NB4 (cell line): ENCODE measurements at regions not wholly inside any gene's neighbourhood (a gene's known extent, or its start where the extent isn't known, plus 50 kb on each side); places are given as distances from the start of the nearest gene placed in this dataset.

Source experiments
- CTCF ChIP-seq: IDR thresholded peaks from one replicate; pipeline ENCODE4 v1.5.1; 2012; ENCODE audit warnings: low read depth, low read length
- MAX ChIP-seq: IDR thresholded peaks from 2 replicates; pipeline ENCODE4 v1.6.1; 2011; ENCODE audit warnings: low read depth, low read length

- no peak for TF ChIP-seq CTCF
- no peak for TF ChIP-seq MAX
These were observed 401.1 kb upstream of the NFE2L3 start for GRCh38 chr7:25750744-25751508.
